NCI-H748 (cell line): ENCODE measurements at regions not wholly inside any gene's neighbourhood (a gene's known extent, or its start where the extent isn't known, plus 50 kb on each side); places are given as distances from the start of the nearest gene placed in this dataset.
"Not testable (repeated sequence)": the region's sequence is repeated elsewhere in the genome, so short reads cannot be mapped to it uniquely, and the experiment has no call there.

Experiments
- DNase-seq: peaks from one replicate; lab custom pipeline; 2025; ENCODE audit not compliant: unreplicated experiment; lab: John Stamatoyannopoulos, UW

GRCh38 chr6:8969747-8970146, 534.4 kb upstream of the SLC35B3 start:
- DNase-seq, result no peak

- no peak for DNase-seq
Measured at GRCh38 chr6:8958894-8959511, 523.7 kb upstream of the SLC35B3 start.

GRCh38 chr6:8953310-8953709, 518.0 kb upstream of the SLC35B3 start:
- DNase-seq, result no peak

GRCh38 chr6:8948733-8949132, 513.4 kb upstream of the SLC35B3 start:
- peak; percentile 59 for DNase-seq

- DNase-seq, result no peak
Measured at GRCh38 chr6:8947900-8948299, 512.6 kb upstream of the SLC35B3 start.

- peak; percentile 24 for DNase-seq
Measured at GRCh38 chr6:8944548-8944947, 509.2 kb upstream of the SLC35B3 start.

GRCh38 chr6:8943073-8943472, 507.7 kb upstream of the SLC35B3 start:
- no peak for DNase-seq

- DNase-seq, result peak; percentile 9
Measured at GRCh38 chr6:8941577-8941976, 506.2 kb upstream of the SLC35B3 start.

GRCh38 chr6:8940356-8940755, 505.0 kb upstream of the SLC35B3 start:
- peak; percentile 91 for DNase-seq

- peak; percentile 99 for DNase-seq
Measured at GRCh38 chr6:8939615-8940014, 504.3 kb upstream of the SLC35B3 start.

- DNase-seq, result no peak
Measured at GRCh38 chr6:8934318-8934717, 499.0 kb upstream of the SLC35B3 start.

- no peak for DNase-seq
Measured at GRCh38 chr6:8930009-8930408, 494.7 kb upstream of the SLC35B3 start.

GRCh38 chr6:8920244-8920643, 484.9 kb upstream of the SLC35B3 start:
- not testable (repeated sequence) for DNase-seq

GRCh38 chr6:8918196-8918595, 482.9 kb upstream of the SLC35B3 start:
- DNase-seq, result no peak

GRCh38 chr6:8914700-8915099, 479.4 kb upstream of the SLC35B3 start:
- no peak for DNase-seq

- DNase-seq, result no peak
Measured at GRCh38 chr6:8908638-8909037, 473.3 kb upstream of the SLC35B3 start.

- no peak for DNase-seq
Measured at GRCh38 chr6:8906699-8907098, 471.4 kb upstream of the SLC35B3 start.

- no peak for DNase-seq
Measured at GRCh38 chr6:8905757-8906156, 470.4 kb upstream of the SLC35B3 start.

GRCh38 chr6:8904754-8905153, 469.4 kb upstream of the SLC35B3 start:
- peak; percentile 36 for DNase-seq

GRCh38 chr6:8900056-8900455, 464.7 kb upstream of the SLC35B3 start:
- DNase-seq, result no peak

GRCh38 chr6:8889514-8889913, 454.2 kb upstream of the SLC35B3 start:
- no peak for DNase-seq

GRCh38 chr6:8888468-8888867, 453.1 kb upstream of the SLC35B3 start:
- peak; percentile 15 for DNase-seq

GRCh38 chr6:8881663-8882062, 446.3 kb upstream of the SLC35B3 start:
- no peak for DNase-seq
